ENCODE measurements at regions not wholly inside any gene's neighbourhood (a gene's known extent, or its start where the extent isn't known, plus 50 kb on each side); places are given as distances from the start of the nearest gene placed in this dataset.

- TF ChIP-seq, protein P1, sequence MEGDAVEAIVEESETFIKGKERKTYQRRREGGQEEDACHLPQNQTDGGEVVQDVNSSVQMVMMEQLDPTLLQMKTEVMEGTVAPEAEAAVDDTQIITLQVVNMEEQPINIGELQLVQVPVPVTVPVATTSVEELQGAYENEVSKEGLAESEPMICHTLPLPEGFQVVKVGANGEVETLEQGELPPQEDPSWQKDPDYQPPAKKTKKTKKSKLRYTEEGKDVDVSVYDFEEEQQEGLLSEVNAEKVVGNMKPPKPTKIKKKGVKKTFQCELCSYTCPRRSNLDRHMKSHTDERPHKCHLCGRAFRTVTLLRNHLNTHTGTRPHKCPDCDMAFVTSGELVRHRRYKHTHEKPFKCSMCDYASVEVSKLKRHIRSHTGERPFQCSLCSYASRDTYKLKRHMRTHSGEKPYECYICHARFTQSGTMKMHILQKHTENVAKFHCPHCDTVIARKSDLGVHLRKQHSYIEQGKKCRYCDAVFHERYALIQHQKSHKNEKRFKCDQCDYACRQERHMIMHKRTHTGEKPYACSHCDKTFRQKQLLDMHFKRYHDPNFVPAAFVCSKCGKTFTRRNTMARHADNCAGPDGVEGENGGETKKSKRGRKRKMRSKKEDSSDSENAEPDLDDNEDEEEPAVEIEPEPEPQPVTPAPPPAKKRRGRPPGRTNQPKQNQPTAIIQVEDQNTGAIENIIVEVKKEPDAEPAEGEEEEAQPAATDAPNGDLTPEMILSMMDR (IDR thresholded peaks at IDR 0.05; ENCODE audit: low read depth, low read length), result no peak
- no peak for DNase-seq (ENCODE audit: extremely low read depth, low read depth)
Measured at GRCh38 chr2:100670232-100670631, 107.4 kb downstream of the PDCL3 start.

DNA sequence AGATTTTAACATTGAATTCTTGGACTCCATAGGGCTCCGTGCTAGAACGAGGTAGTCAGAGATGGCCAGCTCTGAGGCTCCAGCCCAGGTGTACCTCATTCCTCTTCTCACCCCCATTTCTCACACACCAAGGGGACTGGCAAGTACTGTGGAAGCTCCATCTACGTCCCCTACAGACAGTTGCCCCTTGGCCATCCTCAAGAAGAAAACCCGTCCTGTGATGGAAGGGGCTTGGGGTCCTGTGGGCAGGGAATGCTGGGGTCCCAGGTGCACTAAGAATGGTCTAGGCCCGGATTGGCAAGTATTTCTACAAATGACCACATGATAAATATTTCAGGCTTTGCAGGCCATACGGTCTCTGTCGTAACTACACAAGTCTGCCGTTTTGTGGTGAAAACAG is 110.3 kb downstream of the PDCL3 start:
- no peak for DNase-seq (ENCODE audit: extremely low read depth, low read depth)
- TF ChIP-seq, protein P1 (IDR thresholded peaks at IDR 0.05; ENCODE audit: low read depth, low read length), result no peak

DNA sequence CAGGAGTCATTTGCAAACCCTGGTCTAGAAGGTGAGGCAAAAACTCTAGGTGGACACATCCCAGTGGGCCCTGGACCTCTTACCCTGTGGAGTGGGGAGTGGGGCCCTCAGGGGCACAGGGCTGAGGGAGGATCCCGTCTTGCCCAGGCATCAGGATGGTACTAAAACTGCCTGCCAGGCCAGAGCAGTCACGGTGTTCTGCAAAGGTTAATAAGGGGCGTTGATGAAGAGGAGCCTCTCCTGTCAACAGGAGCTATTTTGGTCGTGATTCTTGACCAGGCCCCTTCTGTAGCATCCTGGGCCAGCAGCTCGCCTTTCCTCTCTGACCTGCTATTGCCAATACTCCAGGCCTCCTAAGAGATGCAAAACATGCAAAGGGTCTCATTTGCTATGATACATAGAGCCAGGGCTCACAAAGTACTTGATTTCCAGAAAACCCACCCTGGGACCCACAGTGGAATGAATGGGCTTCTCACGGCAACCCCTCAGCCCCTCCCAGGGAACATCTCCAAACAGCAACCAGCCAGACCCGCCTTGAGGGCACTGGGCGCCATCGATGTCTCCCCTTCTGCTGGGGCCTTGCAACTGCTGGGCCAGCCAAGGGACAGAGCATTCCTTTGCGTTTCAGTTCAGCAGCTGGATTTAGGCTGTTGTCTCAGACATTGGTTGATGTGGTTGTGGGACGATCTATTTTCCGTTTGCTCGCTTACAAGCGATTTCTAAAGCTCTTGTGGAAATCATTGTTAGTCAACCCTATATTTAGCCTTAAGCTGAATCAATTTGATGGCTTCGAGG is 111.1 kb downstream of the PDCL3 start:
- TF ChIP-seq, protein P1 (IDR thresholded peaks at IDR 0.05; ENCODE audit: low read depth, low read length), result no peak
- no peak for DNase-seq (ENCODE audit: extremely low read depth, low read depth)

GRCh38 chr2:100674666-100675065 is 111.9 kb downstream of the PDCL3 start:
- DNase-seq (ENCODE audit: extremely low read depth, low read depth), result no peak

DNA sequence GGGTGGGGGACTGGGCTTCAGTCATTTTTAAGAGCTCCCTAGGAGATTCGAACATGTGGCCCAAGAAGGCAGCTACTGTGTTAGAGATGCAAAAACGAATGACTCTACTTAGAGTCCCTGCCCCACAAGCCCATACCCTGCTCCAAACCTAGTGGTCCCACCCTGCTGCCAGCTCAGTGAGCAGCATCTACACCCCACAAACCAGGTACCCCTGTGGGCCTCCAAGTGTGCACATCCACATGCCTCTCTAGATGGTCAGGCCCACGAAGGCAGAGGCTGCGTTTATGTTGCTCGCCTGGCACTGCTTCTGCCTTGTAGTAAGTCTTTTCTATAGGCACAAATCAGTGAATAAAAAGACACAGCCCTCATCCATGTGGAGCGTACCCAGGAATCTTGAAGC is 112.6 kb downstream of the PDCL3 start:
- TF ChIP-seq, protein P1 (IDR thresholded peaks at IDR 0.05; ENCODE audit: low read depth, low read length), result no peak
- DNase-seq (ENCODE audit: extremely low read depth, low read depth), result no peak

More at GRCh38 chr2:100674666-100675065, 111.9 kb downstream of the PDCL3 start:
- TF ChIP-seq, protein P1 (IDR thresholded peaks at IDR 0.05; ENCODE audit: low read depth, low read length), result no peak

DNA sequence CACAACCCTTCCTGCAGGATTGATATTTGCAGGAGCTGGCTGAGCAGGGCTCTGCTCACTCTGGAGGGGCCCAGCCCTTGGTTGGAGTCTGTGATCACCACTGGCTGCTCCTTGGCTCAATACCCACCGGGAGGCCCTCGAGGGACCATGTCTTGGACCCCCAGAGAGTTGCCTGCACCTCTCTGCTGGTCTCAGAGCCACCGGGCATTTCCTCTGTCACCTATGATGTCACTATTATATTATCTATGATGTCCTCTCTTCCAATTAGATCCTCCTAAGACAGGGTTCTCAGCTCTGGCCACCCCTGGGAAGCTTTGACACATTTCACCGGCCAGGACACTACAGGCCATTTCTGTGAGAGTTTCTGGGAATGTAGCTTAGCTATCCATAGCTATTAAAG is 113.1 kb downstream of the PDCL3 start:
- no peak for DNase-seq (ENCODE audit: extremely low read depth, low read depth)
- TF ChIP-seq, protein P1 (IDR thresholded peaks at IDR 0.05; ENCODE audit: low read depth, low read length), result no peak

DNA sequence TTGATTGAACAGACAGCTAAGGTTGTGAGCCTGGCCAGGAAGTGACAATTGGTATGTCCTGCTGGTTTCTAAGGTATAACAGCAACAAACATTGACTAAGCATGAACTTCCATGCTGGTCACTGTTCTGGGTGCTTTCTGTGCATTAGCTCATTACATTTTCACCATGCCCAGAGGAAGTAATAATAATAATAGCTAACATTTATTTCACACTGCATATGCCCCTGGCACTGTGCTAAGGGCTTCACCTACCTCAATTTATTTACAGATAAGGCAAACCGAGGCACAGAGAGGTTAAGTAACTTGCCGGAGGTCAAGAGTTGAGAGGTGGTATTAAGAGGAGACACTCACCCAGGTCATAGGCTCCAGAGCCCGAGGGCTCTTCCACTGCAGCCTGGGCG is 113.6 kb downstream of the PDCL3 start:
- TF ChIP-seq, protein P1 (IDR thresholded peaks at IDR 0.05; ENCODE audit: low read depth, low read length), result no peak
- no peak for DNase-seq (ENCODE audit: extremely low read depth, low read depth)

All from AG09319 (cell line).